ENCODE measurements at regions not wholly inside any gene's neighbourhood (a gene's known extent, or its start where the extent isn't known, plus 50 kb on each side); places are given as distances from the start of the nearest gene placed in this dataset.

- no peak for DNase-seq (ENCODE audit: low read depth in 2 of 2, low spot score in 1 of 2)
Measured at GRCh38 chr4:1479454-1479853, 73.2 kb upstream of the NKX1-1 start.

DNA sequence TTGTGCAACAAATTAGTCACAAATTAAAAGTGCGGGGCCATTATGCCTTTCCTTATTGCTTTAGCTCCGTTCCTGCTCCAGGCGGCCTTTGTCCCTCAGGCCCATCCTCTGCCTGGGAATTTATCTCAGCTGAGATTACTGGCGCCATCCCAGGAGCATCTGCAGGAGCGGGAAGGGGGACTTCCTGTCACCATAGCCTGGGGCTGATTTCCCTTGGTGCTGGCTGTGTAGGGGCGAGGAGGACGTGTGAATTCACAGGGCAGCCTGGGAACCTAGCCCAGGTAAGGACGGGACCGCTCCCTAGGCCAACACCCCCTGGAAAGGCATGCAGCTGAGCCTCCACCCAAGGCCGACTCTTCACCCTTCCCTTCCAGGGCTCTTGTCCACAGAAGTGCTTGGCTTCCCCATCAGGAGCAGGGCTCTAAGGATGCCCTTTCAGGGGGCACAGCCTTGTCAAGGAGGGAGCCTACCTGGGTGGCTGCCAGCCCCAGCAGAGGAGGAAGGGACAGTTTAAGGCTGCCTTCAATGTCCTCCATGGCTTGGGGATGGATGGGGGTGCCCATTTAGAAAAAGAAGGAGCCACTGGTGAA, 72.6 kb upstream of the NKX1-1 start:
- DNase-seq (ENCODE audit: low read depth in 2 of 2, low spot score in 1 of 2): no peak

- DNase-seq (ENCODE audit: low read depth in 2 of 2, low spot score in 1 of 2): no peak
Measured at GRCh38 chr4:1477045-1477840, 71.0 kb upstream of the NKX1-1 start.

GRCh38 chr4:1476140-1476513, 69.9 kb upstream of the NKX1-1 start:
- no peak for DNase-seq (ENCODE audit: low read depth in 2 of 2, low spot score in 1 of 2)

DNA sequence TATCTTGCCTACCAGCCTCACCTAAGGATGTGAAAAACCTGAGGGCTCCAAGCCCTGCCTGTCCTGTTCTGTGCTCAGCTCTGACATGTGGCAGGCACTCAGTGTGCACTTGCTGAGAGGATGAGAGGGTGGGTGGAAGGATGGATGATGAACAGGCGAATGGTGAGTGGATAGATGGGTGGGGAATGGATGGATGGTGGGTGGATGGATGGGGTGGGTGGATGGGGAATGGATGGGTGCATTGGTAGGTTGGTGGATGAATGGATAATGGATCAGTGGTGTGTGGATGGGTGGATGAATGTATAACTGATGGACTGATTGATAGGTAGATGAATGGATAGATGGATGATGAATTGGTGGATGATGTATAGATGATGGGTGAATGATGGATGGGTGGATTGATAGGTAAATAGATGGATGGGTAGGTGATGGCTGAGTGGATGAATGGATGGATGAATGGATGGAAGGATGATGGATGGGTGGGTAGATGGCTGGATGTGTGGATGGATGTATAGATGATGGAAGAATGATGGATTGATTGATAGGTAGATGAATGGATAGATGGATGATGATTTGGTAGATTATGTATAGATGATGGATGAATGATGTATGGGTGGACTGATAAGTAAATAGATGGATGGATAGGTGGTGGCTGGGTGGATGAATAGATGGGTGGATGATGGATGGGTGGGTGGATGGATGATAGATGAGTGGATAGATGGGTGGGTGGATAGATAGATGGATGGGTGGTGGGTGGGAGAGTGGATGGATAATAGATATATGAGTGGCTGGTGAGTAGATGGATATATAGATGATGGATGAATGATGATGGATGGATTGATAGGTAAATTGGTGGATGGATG, 69.3 kb upstream of the NKX1-1 start:
- no peak for DNase-seq (ENCODE audit: low read depth in 2 of 2, low spot score in 1 of 2)

- no peak for DNase-seq (ENCODE audit: low read depth in 2 of 2, low spot score in 1 of 2)
Measured at GRCh38 chr4:1474126-1475090, 68.2 kb upstream of the NKX1-1 start.

DNA sequence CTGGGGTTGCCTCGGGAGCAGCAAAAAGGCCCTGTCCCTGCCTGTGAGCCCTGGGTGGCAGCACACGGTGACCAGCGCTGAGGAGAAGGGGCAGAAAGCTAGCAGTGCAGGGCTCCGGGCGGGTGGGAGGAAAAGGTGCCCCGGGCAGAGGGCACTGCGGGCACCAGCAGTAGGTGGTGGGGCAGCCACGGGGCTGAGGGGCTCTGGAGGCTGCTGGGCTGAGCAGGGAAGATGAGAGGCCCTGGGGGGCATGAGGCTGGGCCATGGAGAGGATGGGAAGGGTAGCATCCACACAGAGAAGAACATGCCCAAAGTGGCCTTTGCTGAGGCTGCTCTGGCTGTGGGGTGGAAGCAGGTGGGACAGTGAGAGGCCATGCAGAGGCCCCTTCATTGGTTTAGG, 67.5 kb upstream of the NKX1-1 start:
- DNase-seq (ENCODE audit: low read depth in 2 of 2, low spot score in 1 of 2): no peak

GRCh38 chr4:1472911-1473518, 66.8 kb upstream of the NKX1-1 start:
- no peak for DNase-seq (ENCODE audit: low read depth in 2 of 2, low spot score in 1 of 2)

DNA sequence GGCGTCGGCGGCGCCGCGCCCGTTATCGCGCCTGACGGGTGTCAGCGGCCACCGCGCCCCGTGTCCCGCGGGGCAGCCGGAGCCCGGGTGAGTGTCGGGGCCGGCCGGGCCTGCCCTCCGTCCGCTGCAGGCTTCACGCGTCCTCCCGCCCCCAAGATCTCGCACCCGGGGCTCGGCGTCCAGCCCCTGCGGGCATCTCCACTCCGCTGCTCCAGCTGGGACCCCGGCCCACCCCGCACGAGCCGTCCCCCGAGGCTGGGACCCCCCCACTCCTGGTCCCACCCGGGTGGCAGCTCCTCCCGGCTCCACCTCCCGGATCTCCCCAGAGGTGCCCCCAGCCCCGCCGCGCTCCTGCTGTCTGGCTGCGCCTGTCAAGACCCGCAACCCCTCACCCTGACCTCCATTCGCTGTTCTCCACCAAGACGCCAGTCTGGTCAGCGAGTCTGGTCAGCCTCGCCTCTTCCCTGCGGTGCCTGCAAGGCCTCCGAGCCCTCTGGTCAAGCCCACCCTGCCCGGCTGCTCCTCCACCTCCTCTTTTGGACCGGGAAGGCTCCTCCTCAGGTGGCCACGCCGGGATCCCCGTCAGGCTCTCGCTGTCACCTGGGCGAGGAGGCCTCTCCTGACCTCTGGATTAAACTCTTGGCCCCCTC, 66.0 kb upstream of the NKX1-1 start:
- DNase-seq (ENCODE audit: low read depth in 2 of 2, low spot score in 1 of 2): no peak

GRCh38 chr4:1471443-1472147, 65.4 kb upstream of the NKX1-1 start:
- DNase-seq (ENCODE audit: low read depth in 2 of 2, low spot score in 1 of 2): no peak

DNA sequence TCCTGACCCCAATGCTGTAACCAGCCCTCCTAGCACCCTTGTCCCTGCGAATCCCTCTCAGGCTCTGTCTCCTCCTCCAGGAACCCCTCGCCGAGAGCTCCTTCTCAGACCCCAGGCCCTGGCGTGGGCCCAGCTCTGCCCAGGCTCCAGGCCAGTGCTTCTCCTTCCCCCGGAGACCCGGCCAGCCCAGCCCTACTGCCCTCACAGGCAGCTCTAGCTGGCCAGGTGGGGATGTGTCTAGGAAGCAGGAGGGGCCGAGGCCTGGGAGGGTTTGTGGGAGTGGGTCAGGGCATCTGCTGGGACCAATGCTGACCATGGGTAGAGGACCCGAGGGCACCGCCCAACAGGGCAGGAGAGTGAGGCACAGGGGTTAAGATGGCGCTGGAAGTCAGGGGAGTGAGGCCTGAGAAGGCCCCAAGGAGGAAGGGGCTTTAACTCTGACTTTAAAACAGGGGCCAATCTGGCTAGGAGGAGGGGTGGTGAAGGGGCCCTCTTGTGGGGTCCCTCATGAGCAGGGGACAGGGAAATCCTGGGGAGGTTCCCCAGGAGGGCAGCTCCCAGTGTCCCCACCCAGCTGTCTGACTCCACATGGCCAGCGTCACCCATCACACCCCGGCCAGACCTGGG, 64.7 kb upstream of the NKX1-1 start:
- DNase-seq (ENCODE audit: low read depth in 2 of 2, low spot score in 1 of 2): no peak

GRCh38 chr4:1470393-1470670, 64.1 kb upstream of the NKX1-1 start:
- no peak for DNase-seq (ENCODE audit: low read depth in 2 of 2, low spot score in 1 of 2)

GRCh38 chr4:1469607-1470392, 63.6 kb upstream of the NKX1-1 start:
- no peak for DNase-seq (ENCODE audit: low read depth in 2 of 2, low spot score in 1 of 2)

- no peak for DNase-seq (ENCODE audit: low read depth in 2 of 2, low spot score in 1 of 2)
Measured at GRCh38 chr4:1469043-1469442, 62.8 kb upstream of the NKX1-1 start.

GRCh38 chr4:1467581-1468458, 61.6 kb upstream of the NKX1-1 start:
- DNase-seq (ENCODE audit: low read depth in 2 of 2, low spot score in 1 of 2): no peak

DNA sequence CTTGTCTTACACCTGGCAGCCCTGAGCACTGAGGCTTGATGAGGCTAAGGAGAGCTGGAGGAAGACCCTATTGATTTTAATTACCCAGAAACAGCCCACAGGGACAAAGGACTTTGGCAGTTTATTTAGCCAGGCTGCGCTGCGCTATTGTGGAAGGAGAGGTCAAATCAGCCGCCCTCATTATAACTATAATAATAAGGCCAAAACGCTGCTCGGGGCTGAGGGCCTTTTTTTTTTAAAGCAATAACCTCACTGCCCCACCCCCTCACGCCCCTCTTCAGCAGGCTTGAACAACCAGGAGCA, 60.6 kb upstream of the NKX1-1 start:
- no peak for DNase-seq (ENCODE audit: low read depth in 2 of 2, low spot score in 1 of 2)

GRCh38 chr4:1466034-1466862, 60.0 kb upstream of the NKX1-1 start:
- no peak for DNase-seq (ENCODE audit: low read depth in 2 of 2, low spot score in 1 of 2)

All from stimulated activated CD8-positive, alpha-beta memory T cell treated with anti-CD3 and anti-CD28 coated beads, Interleukin-4, amount 100 ng/mL, for 1 hour (primary cell).